H1 (cell line): ENCODE measurements at regions not wholly inside any gene's neighbourhood (a gene's known extent, or its start where the extent isn't known, plus 50 kb on each side); places are given as distances from the start of the nearest gene placed in this dataset.

ENCODE experiments used
- CTCF ChIA-PET: fragments of 300-600 bp; sonication (Branson Sonifier 250); formaldehyde crosslinking; loops from one replicate; lab custom pipeline; 2021; ENCODE audit not compliant: partially characterized antibody; lab: Charles Lee
- POLR2A ChIA-PET: fragments of 300-600 bp; sonication (Branson Sonifier 250); formaldehyde crosslinking; loops from one replicate; lab custom pipeline; 2021; ENCODE audit warnings: inconsistent platforms; ENCODE audit not compliant: partially characterized antibody; lab: Charles Lee
- DNase-seq, 2 experiments: peaks; one replicate each; pipeline versions ENCODE4 v3.0.0 to v3.0.0-alpha.2; 2010 to 2022; ENCODE audit warnings: low spot score in 2 of 2, low read depth in 1 of 2, mixed read lengths in 1 of 2
- FAIRE-seq: peaks from 2 replicates; lab custom pipeline; 2011; peaks lifted over from hg19 to GRCh38; lab: Jason Lieb, UNC
- H2AFZ ChIP-seq: 2 replicates; pipeline ENCODE4 v1.8.1; 2012; ENCODE audit warnings: low read length, inconsistent platforms
- H2AK5ac ChIP-seq: 2 replicates; pipeline ENCODE4 v1.6.1; 2013; ENCODE audit warnings: low read depth, low read length
- H2BK120ac ChIP-seq: replicated peaks from 2 replicates; pipeline ENCODE3; 2013; ENCODE audit warnings: low read depth, low read length, inconsistent platforms
- H2BK12ac ChIP-seq: 2 replicates; pipeline ENCODE4 v1.6.1; 2013; ENCODE audit warnings: low read depth, low read length
- H2BK15ac ChIP-seq: 2 replicates; pipeline ENCODE4 v1.6.1; 2013; ENCODE audit warnings: low read length
- H2BK20ac ChIP-seq: 2 replicates; pipeline ENCODE4 v1.6.1; 2013; ENCODE audit warnings: low read length
- H2BK5ac ChIP-seq: 2 replicates; pipeline ENCODE4 v1.6.1; 2013; ENCODE audit warnings: low read depth, low read length
- H3K14ac ChIP-seq: 2 replicates; pipeline ENCODE4 v1.6.1; 2013; ENCODE audit warnings: inconsistent platforms; ENCODE audit not compliant: insufficient read length
- H3K18ac ChIP-seq: 2 replicates; pipeline ENCODE4 v1.6.1; 2013; ENCODE audit warnings: low read length; ENCODE audit errors: extremely low read depth
- H3K23ac ChIP-seq: 2 replicates; pipeline ENCODE4 v1.6.1; 2013; ENCODE audit warnings: inconsistent platforms; ENCODE audit not compliant: insufficient read length
- H3K23me2 ChIP-seq: 2 replicates; pipeline ENCODE4 v1.6.1; 2013; ENCODE audit warnings: low read depth, low read length
- H3K27ac ChIP-seq: 2 replicates; pipeline ENCODE4 v1.6.1; 2011; ENCODE audit warnings: low read depth, low read length, inconsistent platforms
- H3K27me3 ChIP-seq, 4 experiments: replicated peaks in 1 of 4; 1 replicate in 1 of 4; 2 replicates in 3 of 4; pipeline versions ENCODE4 v1.6.1 to v1.8.1; 2011 to 2013; ENCODE audit warnings: low read length in 3 of 4, mild to moderate bottlenecking in 3 of 4, inconsistent platforms in 2 of 4, mixed read lengths in 2 of 4, moderate library complexity in 1 of 4; ENCODE audit not compliant: control insufficient read depth in 3 of 4, insufficient read depth in 3 of 4; ENCODE audit errors: extremely low read depth in 1 of 4
- H3K36me3 ChIP-seq, 4 experiments: 2 replicates each; pipeline versions ENCODE4 v1.6.1 to v1.8.1; 2011 to 2013; ENCODE audit warnings: mild to moderate bottlenecking in 4 of 4, low read length in 3 of 4, moderate library complexity in 2 of 4, control low read depth in 1 of 4, inconsistent platforms in 1 of 4; ENCODE audit not compliant: insufficient read depth in 4 of 4, control insufficient read depth in 2 of 4
- H3K4ac ChIP-seq: replicated peaks from 2 replicates; pipeline ENCODE3; 2013; ENCODE audit warnings: low read length, low read depth, mixed read lengths, inconsistent platforms; ENCODE audit not compliant: insufficient read length
- H3K4me1 ChIP-seq, 4 experiments: replicated peaks in 1 of 4; 1 replicate in 1 of 4; 2 replicates in 3 of 4; pipeline versions ENCODE4 v1.6.1 to v1.8.1; 2011 to 2013; ENCODE audit warnings: low read length in 3 of 4, inconsistent platforms in 2 of 4, mixed read lengths in 1 of 4; ENCODE audit not compliant: insufficient read depth in 4 of 4, control insufficient read depth in 3 of 4
- H3K4me2 ChIP-seq, 2 experiments: 2 replicates each; pipeline versions ENCODE4 v1.6.1 to v1.8.1; 2011 to 2013; ENCODE audit warnings: low read depth in 2 of 2, low read length in 2 of 2, control low read depth in 1 of 2, inconsistent platforms in 1 of 2, mild to moderate bottlenecking in 1 of 2; ENCODE audit not compliant: insufficient read depth in 1 of 2
- H3K4me3 ChIP-seq, 4 experiments: fragments of 200-600, 300-600 bp in 1 of 4; sonication (generic), shearing (Covaris generic), sonication (Bioruptor Twin) in 1 of 4; 2 replicates each; pipeline versions ENCODE4 v1.5.1 to v1.8.1; 2011 to 2016; ENCODE audit warnings: low read length in 4 of 4, low read depth in 3 of 4, control low read depth in 2 of 4, inconsistent platforms in 2 of 4, mild to moderate bottlenecking in 2 of 4, mixed read lengths in 1 of 4, moderate library complexity in 1 of 4; ENCODE audit not compliant: insufficient read depth in 2 of 4; ENCODE audit errors: extremely low read depth in 1 of 4
- H3K56ac ChIP-seq: replicated peaks from 2 replicates; pipeline ENCODE3; 2013; ENCODE audit warnings: low read depth, mild to moderate bottlenecking, mixed read lengths, low read length, inconsistent platforms; ENCODE audit not compliant: insufficient read length
- H3K79me1 ChIP-seq: 2 replicates; pipeline ENCODE4 v1.6.1; 2013; ENCODE audit warnings: low read depth, low read length, control low read depth
- H3K79me2 ChIP-seq, 2 experiments: 2 replicates each; pipeline versions ENCODE4 v1.6.1 to v1.8.1; 2012 to 2013; ENCODE audit warnings: low read length in 2 of 2, mild to moderate bottlenecking in 2 of 2, inconsistent platforms in 1 of 2; ENCODE audit not compliant: insufficient read depth in 2 of 2, control insufficient read depth in 1 of 2
- H3K9ac ChIP-seq, 4 experiments: replicated peaks in 1 of 4; 1 replicate in 1 of 4; 2 replicates in 3 of 4; pipeline versions ENCODE4 v1.6.1 to v1.8.1; 2011 to 2013; ENCODE audit warnings: low read depth in 3 of 4, low read length in 3 of 4, control low read depth in 2 of 4, mild to moderate bottlenecking in 2 of 4, moderate library complexity in 2 of 4, inconsistent platforms in 1 of 4; ENCODE audit errors: extremely low read depth in 1 of 4
- H3K9me3 ChIP-seq, 2 experiments: 2 replicates each; pipeline versions ENCODE4 v1.6.1 to v1.8.1; 2012 to 2013; ENCODE audit warnings: mild to moderate bottlenecking in 2 of 2, moderate library complexity in 2 of 2, control low read depth in 1 of 2, inconsistent platforms in 1 of 2, low read depth in 1 of 2, low read length in 1 of 2, mixed read lengths in 1 of 2; ENCODE audit not compliant: insufficient read depth in 2 of 2
- H4K20me1 ChIP-seq, 2 experiments: replicated peaks in 1 of 2; 2 replicates each; pipeline versions ENCODE3 to v1.8.1; 2011 to 2013; ENCODE audit warnings: inconsistent platforms in 2 of 2, low read length in 2 of 2, mild to moderate bottlenecking in 1 of 2; ENCODE audit not compliant: insufficient read depth in 2 of 2, control insufficient read depth in 1 of 2
- H4K5ac ChIP-seq: 2 replicates; pipeline ENCODE4 v1.6.1; 2013; ENCODE audit warnings: low read length, low read depth, mixed read lengths, inconsistent platforms; ENCODE audit not compliant: insufficient read length
- H4K8ac ChIP-seq: 2 replicates; pipeline ENCODE4 v1.8.0; 2013; ENCODE audit warnings: mild to moderate bottlenecking, moderate library complexity, low read length, inconsistent platforms; ENCODE audit not compliant: insufficient read depth; ENCODE audit errors: extremely low read depth
- H4K91ac ChIP-seq: replicated peaks from 2 replicates; pipeline ENCODE3; 2013; ENCODE audit warnings: low read length, mixed read lengths, inconsistent platforms; ENCODE audit not compliant: insufficient read length
- BCL11A ChIP-seq, 2 experiments: IDR thresholded peaks; one replicate each; pipeline ENCODE4 v1.6.1; 2011; ENCODE audit warnings: low read depth in 2 of 2, low read length in 2 of 2, mild to moderate bottlenecking in 2 of 2
- BRCA1 ChIP-seq: IDR thresholded peaks from 2 replicates; pipeline ENCODE4 v1.6.1; 2012; ENCODE audit warnings: low read depth, low read length, improper control_type of control experiment
- CTCF ChIP-seq, 3 experiments: IDR thresholded peaks; 1 replicate in 2 of 3; 2 replicates in 1 of 3; pipeline versions ENCODE4 v1.5.1 to v1.6.1; 2011; ENCODE audit warnings: low read length in 3 of 3, mild to moderate bottlenecking in 3 of 3, inconsistent platforms in 2 of 3, low read depth in 1 of 3, moderate library complexity in 1 of 3; ENCODE audit not compliant: insufficient read depth in 1 of 3; ENCODE audit errors: control extremely low read depth in 1 of 3
- E2F6 ChIP-seq: IDR thresholded peaks from 2 replicates; pipeline ENCODE4 v1.6.1; 2012; ENCODE audit warnings: inconsistent platforms
- EGR1 ChIP-seq: IDR thresholded peaks from 2 replicates; pipeline ENCODE4 v1.6.1; 2011; ENCODE audit warnings: low read depth, low read length, borderline replicate concordance
- HDAC6 ChIP-seq: IDR thresholded peaks from one replicate; pipeline ENCODE4 v1.7.1; 2012; ENCODE audit warnings: low read depth, mild to moderate bottlenecking, inconsistent platforms, low read length, moderate library complexity
- PHF8 ChIP-seq: fragments of 200-600 bp; sonication (generic); conservative IDR thresholded peaks from 2 replicates; pipeline ENCODE4 v1.7.1; 2012; ENCODE audit warnings: low read depth, mild to moderate bottlenecking, inconsistent platforms, low read length, moderate library complexity
- POLR2A ChIP-seq, 2 experiments: IDR thresholded peaks; 1 replicate in 1 of 2; 2 replicates in 1 of 2; pipeline ENCODE4 v1.6.1; 2011; ENCODE audit warnings: low read depth in 2 of 2, low read length in 2 of 2, mild to moderate bottlenecking in 2 of 2; ENCODE audit errors: control extremely low read depth in 1 of 2
- SAP30 ChIP-seq: fragments of 300-600 bp; sonication (generic); IDR thresholded peaks from 2 replicates; pipeline ENCODE4 v1.7.1; 2012; ENCODE audit warnings: low read length, moderate library complexity, mild to moderate bottlenecking, inconsistent platforms; ENCODE audit not compliant: insufficient read depth, insufficient replicate concordance
- SRF ChIP-seq: IDR thresholded peaks from 2 replicates; pipeline ENCODE4 v1.6.1; 2011; ENCODE audit warnings: mild to moderate bottlenecking, low read depth, low read length, moderate library complexity
- TAF1 ChIP-seq: IDR thresholded peaks from 2 replicates; pipeline ENCODE4 v1.6.1; 2011; ENCODE audit warnings: mild to moderate bottlenecking, low read depth, low read length
- TCF12 ChIP-seq: IDR thresholded peaks from 2 replicates; pipeline ENCODE4 v1.6.1; 2011; ENCODE audit warnings: low read depth, mild to moderate bottlenecking, low read length
- WGBS, 2 experiments: shearing (Covaris generic) in 1 of 2; methylation state at CpG; one replicate each; pipeline versions ENCODE4 v1.1.6 to v1.1.7; 2013 to 2015; ENCODE audit warnings: low lambda C conversion rate in 2 of 2, mixed read lengths in 2 of 2, inconsistent platforms in 1 of 2, low coverage in 1 of 2, missing lambda C conversion rate in 1 of 2; ENCODE audit not compliant: insufficient replicate concordance in 2 of 2, insufficient coverage in 1 of 2, insufficient read length in 1 of 2; ENCODE audit errors: extremely low coverage in 1 of 2, missing lambda C conversion rate in 1 of 2; 5-methylcytosine and 5-hydroxymethylcytosine counted together

GRCh38 chr4:132417220-132417619 lies 731.9 kb upstream of the PCDH10 start:
- no peak overlapping the region for H2BK5ac ChIP-seq
- no peak overlapping the region for H2BK15ac ChIP-seq
- no peak for DNase-seq
- no peaks in the 10 kb centered on the region for H3K23me2 ChIP-seq
- no peak overlapping the region for H3K56ac ChIP-seq
- no peaks in the 10 kb centered on the region for H3K79me2 ChIP-seq
- no peak overlapping the region for H3K9ac ChIP-seq
- H3K27me3 ChIP-seq = no peaks in the 10 kb centered on the region
- peaks cover 0 to 8% (median 4%) of the 10 kb centered on the region in 4 experiments; a peak in 3 of 8 replicates for H3K36me3 ChIP-seq
- POLR2A ChIA-PET = no interaction called here
- no peak overlapping the region for H2BK120ac ChIP-seq
- H3K9me3 ChIP-seq = peaks cover 41 to 58% of the 10 kb centered on the region in 2 experiments
- H3K79me1 ChIP-seq = no peaks in the 10 kb centered on the region
- no peaks in the 10 kb centered on the region for H4K20me1 ChIP-seq
- no peak for FAIRE-seq
- H3K4me1 ChIP-seq = no peaks in the 10 kb centered on the region
- H2BK12ac ChIP-seq = no peak overlapping the region
- H3K27ac ChIP-seq = no peak overlapping the region
- H3K4ac ChIP-seq = no peak overlapping the region
- H3K18ac ChIP-seq = no peak overlapping the region
- H2AK5ac ChIP-seq = no peak overlapping the region
- H3K14ac ChIP-seq = no peak overlapping the region
- H2BK20ac ChIP-seq = no peak overlapping the region
- H3K4me2 ChIP-seq = no peak overlapping the region
- H3K23ac ChIP-seq = no peak overlapping the region
- H4K91ac ChIP-seq = no peak overlapping the region
- H4K5ac ChIP-seq = no peak overlapping the region
- WGBS, 2 experiments = 40 to 66% methylated on average over 1 to 3 of the region's 3 CpGs
- CTCF ChIA-PET = no interaction called here
- no peak overlapping the region for H3K4me3 ChIP-seq
- no peak overlapping the region for H2AFZ ChIP-seq
- H4K8ac ChIP-seq = no peak overlapping the region
- TF ChIP-seq EGR1 (no peak), BRCA1 (no peak), POLR2A (IDR thresholded peaks at IDR 0.05; ENCODE audit: control extremely low read depth in 1 of 2, low read depth in 2 of 2, low read length in 2 of 2) (no peak), TCF12 (no peak), E2F6 (no peak), CTCF (IDR thresholded peaks at IDR 0.05; ENCODE audit: control extremely low read depth in 1 of 3, insufficient read depth in 1 of 3, low read depth in 1 of 3, low read length in 3 of 3) (no peak), HDAC6 (no peak), PHF8 (no peak), TAF1 (no peak), SAP30 (no peak), BCL11A (IDR thresholded peaks at IDR 0.05; ENCODE audit: low read depth in 2 of 2, low read length in 2 of 2) (no peak), SRF (no peak)
